Amniotic epithelial cell (primary cell): ENCODE measurements at regions not wholly inside any gene's neighbourhood (a gene's known extent, or its start where the extent isn't known, plus 50 kb on each side); places are given as distances from the start of the nearest gene placed in this dataset.
"Not testable (repeated sequence)": the region's sequence is repeated elsewhere in the genome, so short reads cannot be mapped to it uniquely, and the experiment has no call there.

Source experiments
- DNase-seq: peaks from one replicate; pipeline ENCODE4 v3.0.0-alpha.2; 2010; ENCODE audit warnings: low read depth

DNA sequence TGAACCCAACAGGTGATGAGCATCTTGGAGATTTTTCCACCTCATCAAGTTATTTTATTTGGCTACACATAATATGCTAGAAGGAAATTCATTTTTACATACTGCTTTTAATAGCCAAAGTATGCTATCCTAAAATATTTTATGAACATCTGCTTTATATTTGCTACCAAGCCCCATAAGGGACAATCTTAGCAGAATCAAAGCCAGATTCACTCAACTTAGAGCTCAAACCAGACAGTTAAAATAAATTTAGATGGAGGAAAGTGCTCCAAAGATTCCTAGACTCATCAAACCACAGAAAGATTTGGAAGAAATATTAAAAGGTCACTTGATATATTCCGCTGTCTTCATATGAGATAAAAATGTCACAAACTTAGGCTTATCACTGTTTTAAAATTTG lies 637.1 kb upstream of the CCNG1 start:
- DNase-seq = no peak

DNA sequence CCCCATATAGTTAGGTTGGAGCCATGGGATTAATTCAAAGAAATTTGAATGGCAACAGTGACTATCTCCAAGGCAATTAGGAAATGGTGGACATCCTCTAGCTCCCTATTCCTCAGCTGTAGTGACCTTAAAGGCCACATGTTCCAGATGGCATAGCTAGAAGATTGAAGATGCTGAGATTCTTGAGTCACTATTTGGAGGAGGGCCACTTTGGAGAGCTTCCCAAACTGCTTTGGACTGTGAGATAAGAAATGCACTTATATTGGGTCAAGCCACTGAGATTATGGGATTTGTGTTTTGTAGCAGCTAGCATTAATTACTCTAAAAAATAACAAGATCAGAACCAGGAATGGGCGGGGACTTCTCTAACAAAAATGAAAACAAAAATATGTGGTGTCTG lies 636.2 kb upstream of the CCNG1 start:
- no peak for DNase-seq

DNA sequence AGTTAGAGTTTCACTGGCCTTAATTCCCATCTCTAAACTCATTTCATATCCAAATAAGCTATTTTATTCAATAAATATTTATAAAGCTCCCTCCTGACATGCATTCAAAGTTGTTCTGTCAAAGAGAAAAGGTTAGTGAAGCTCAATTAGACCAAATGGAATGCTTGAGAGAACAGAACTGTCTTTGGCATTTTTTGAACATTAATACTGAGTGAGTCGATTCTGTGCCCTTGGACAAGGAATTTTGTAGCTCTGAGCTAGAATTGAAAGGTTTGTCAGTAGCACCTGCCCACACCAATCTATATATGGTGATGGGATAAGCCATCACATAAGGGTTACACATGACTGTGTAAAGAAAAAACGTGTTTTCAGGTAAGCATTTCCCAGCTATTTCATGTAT lies 631.2 kb upstream of the CCNG1 start:
- no peak for DNase-seq

DNA sequence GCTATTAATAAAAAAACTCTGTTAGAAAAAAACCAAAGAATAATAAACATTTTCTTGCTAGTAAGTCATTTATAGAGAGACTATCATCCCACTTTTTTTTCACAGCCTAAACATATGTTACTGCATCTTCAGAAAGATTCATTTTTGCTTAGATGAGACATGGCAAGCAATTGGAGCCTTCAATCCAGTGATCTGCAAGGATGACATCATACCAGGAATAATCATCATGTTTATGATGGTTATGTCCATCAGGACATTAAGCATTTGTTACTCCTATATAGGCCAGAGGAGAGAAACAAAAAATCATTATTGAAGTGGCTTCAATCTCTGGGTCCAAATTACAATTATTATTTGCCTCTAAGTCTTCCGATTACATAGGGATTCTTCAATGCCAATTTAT lies 626.3 kb upstream of the CCNG1 start:
- DNase-seq = no peak

DNA sequence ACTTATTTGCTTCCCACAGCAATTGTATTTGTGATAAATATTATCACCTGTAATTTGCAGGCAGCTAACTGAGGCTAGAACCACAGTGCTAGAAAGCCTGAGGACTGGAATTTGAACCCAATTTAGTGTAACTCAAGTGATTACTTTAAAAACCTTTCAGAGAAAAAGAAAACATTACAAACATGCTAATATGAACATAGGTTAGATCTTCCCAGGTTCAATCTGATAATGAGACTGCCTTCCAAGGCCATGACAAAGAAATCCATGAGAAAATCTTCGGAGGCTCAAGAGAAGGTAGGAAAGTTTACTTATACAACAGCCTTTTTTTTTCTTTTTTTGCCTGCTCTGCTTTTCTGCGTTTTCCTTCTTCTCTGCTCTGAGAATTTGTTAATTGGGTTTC lies 620.6 kb upstream of the CCNG1 start:
- DNase-seq = no peak

DNA sequence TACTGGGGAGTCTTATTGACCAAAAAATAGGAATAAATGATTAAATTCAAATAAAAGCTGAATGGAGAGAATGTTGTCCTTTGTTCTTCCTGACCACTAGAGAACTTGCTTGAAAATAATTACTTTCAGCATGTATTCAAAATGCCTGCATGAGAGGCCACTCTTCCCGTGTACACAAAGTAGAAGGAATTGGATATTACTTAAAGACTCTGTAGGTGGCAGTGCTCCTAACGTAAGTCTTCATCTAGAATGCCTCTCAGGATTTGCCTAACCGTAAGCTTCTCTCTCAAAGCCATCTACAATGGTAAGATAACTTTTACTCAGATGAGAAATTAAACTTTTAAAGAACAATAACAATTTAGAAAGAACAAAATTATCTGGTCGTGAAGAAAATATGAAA lies 620.0 kb upstream of the CCNG1 start:
- DNase-seq = no peak

DNA sequence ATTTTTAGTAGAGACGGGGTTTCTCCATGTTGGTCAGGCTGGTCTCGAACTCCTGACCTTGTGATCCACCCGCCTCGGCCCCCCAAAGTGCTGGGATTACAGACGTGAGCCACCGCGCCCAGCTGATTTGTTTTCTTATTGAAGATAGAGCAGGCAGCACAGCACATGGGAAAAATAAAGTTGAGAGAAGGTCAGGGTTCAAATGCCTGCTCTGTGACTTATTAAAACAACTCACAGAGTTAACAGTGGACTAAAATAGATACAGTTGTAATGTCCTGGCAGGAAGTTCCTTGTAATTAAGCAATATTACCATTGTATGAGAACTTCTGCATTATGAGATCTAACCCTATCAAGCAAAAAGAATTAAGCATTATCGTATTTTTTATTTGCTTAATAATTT lies 615.7 kb upstream of the CCNG1 start:
- DNase-seq = not testable (repeated sequence)

DNA sequence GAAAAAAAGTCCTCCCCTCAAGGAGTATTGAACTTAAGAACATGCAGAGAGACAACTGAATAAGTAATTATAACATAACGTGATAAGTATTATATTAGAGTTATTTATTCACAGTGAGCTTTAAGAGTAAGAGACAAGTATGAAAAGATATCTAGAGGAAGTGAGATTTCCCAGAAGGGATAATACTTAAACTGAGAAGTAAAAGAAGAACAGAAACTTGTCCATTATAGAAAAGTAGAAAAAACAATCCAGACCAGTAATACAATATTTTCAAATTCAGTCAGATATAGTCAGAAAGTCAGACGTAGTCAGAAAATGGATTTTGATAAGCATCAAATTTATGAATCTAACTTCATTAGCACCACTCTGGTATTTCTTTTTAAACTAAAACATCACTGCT lies 613.0 kb upstream of the CCNG1 start:
- DNase-seq = no peak

DNA sequence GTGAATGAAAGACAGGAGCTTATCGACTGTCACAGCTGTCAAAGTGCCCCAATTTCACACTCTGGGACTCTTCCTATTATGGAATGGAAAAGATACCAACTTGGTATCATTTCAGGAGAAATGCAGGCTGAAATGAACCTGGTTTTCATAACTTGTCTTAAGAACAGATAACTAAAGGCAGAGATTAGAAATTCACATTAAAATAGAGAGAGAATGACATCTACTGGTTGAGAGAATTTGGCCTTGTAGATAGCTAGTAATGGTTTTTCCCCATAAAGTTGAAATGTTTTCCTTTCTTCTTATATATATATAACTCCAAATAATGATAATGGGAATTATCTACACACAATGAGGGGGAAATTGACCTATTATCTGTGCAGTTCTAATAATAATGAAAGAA lies 600.2 kb upstream of the CCNG1 start:
- DNase-seq = no peak

DNA sequence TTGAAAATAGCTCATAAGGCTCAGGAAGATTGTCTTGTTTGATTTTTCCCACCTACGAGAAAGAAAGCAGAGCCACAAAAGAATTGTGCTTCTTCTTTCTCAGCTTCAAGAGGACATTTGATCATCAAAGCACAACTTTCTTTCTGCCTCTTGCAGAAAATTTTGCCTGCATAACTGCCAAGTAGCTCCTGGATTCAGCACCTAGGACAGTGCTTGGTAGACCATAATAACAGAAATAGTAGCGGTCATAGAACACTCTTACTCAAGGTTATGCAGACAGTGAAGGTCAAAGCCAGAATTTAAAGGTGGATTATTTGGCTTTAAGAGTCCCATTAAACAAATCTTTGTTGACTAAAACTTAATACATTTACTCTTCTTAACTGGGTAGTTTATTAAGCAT lies 594.7 kb upstream of the CCNG1 start:
- DNase-seq = no peak

DNA sequence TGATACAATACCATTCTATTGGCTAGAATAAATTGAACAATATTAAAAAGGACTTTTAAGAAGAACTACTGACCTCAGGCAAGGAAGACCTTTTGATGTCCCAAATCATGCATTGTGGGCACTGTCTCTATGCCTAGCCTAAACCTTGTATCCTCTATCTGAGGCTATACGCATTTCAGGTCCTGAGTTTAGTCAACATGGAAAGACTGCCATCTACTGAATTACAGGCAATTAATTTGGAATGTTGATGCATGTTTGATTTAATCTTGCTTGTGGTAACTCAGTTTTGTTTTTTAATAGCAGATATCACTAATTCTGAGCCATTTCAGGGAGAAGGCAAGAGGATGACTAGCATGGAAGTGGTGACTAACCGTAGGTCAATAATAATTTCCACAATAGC lies 585.3 kb upstream of the CCNG1 start:
- DNase-seq = no peak

DNA sequence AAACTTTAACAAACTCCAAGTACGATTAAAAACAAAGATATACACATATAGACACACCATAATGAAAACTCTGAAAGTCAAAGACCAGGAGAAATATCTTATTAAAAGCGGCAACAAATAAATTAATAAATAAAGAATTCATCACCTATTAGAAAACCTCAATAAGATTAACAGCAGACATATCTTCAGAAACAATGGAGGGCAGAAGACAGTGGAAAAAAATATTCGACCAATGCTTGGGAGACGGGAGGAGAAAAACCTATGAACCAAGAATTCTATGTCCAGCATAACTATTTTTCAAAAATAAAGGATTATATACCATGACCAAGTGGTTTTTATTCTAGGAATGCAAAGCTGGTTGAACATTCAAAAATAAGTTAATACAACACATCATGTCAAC lies 578.6 kb upstream of the CCNG1 start:
- DNase-seq = no peak

DNA sequence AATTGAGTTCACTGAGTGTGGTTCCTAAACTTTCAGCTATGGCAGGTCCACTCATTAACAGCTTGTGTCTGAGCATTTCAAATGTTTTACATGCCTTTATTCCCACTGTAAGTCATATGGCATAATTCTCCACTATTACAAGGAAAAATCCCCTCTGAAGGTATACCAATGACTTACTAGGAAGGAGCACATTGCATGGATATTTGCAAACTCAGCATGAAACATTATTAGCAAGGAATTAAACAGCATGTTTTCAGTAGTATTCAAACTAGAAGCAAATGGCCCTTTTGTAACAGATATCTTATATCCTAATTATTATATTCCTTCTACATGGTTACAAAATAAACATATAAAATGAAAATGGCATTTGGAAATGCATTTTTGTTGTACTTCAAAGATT lies 566.4 kb upstream of the CCNG1 start:
- no peak for DNase-seq

DNA sequence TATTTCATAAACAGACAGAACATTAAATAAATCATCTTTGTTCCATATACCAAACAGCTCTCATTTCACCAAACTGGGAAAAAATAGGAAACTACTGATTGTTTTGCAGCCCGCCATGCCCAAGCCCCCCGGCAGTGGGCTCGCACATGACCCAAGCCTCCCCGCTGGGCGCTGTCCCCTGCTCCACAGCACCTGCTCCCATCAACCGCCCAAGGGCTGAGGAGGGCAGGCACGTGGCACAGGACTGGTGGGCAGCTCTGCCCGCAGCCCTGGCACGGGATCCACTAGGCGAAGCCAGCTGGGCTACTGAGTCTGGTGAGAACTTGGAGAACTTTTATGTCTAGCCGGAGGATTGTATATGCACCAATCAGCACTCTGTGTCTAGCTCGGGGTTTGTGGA lies 554.8 kb upstream of the CCNG1 start:
- DNase-seq = no peak

DNA sequence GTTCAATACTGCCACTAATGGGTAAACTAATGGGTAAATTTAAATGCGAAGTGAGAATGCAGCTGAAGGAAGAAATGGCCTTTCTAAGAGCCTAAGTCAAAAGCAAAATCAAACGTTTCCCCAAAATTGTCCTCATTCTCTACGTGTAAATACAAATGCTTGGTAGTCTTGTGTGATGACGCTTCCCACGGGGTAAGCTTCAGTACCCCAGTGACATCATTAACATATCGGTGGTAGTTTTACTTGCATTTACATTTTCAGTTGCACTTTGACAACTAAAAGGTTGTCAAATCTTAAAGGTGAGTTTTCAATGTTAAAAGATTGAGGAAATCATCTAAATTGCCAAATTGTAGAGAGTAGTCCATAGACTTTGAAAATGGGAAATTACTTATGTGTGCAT lies 550.7 kb upstream of the CCNG1 start:
- no peak for DNase-seq

DNA sequence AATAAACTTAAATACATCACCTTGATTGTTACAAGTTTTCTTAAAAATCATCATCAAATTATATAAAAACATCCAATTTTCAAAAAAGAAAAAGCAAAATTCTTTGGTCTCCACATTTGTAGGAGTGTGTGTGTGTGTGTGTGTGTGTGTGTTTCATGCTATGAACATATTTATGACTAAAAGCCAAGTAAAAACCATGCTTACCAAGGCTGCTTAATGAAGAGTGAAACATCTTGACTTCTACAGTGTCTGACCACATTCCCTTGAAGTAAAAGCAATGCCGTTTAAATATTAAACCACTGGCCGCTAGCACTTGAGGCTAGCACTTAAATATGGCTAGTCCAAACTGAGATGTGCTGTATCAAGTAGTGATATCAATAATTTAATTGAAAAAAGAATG lies 549.1 kb upstream of the CCNG1 start:
- DNase-seq = no peak

DNA sequence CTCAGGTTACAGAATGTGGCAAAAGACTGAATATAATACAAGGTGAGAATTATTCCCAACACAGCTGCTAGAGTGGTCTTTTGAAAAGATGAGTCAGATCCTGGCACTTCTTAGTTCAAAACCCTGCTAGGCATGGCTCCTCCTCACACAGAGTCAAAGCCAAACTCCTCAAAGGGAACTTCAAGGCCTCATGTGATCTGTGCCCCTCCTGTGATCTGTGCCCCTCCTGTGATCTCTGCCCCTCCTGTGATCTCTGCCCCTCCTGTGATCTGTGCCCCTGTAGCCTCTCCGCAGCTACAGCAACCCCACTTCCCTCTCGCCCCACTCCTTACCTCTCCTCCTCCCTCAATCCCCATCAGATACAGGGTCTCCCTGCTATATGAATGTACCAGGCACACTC lies 525.5 kb upstream of the CCNG1 start:
- no peak for DNase-seq

DNA sequence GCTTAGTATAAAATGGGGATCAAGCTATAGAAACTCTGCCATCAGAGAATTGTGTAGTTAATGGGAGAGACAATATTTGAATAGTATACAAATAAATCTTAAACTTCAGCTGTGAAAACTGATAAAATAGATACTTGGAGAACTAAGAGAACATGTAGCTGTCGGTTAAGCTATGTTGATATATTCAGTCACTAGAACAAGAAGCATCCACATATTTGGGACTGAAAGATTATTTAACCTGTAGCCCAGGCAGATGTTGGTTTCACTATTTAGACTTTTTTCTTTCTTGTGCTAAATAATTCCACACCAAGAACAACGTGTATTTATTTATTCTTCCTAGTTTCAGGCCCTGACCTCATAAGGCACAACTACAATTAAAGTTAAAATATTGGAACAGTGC lies 521.0 kb upstream of the CCNG1 start:
- DNase-seq = no peak

DNA sequence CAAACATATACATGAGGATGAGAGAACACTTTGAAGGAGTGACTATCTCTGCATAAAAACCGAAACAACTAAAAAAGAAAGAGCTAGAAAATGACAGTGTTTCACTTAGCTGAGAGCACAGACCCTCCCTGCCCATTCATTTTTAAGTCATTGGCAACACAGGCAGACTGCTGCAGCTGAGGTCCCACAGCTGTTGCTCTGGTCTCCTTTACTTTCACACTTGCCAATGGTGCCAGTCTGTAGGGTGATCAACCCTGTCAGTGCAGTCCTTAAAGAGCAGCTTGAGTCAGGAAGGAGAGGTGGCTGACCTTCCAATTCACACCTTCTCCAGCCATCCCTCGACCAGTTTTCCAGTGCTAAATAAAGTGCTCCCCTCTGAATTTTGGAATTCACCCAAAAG lies 508.3 kb upstream of the CCNG1 start:
- no peak for DNase-seq

DNA sequence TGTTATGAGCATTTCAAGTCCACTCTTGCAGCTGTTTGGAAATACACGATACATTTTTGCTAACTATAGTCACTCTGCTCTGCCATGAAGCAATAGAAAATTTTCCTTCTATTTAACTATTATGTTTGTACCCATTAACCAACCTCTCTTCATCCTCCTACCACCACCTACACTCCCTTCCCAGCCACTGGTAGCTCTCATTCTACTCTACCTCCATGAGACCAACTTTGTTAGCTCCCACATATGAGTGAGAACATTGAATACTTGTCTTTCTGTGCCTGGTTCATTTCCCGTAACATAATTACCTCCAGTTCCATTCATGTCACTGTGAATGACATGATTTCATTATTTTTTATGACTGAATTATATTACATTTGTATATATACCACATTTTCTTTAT lies 505.9 kb upstream of the CCNG1 start:
- no peak for DNase-seq

DNA sequence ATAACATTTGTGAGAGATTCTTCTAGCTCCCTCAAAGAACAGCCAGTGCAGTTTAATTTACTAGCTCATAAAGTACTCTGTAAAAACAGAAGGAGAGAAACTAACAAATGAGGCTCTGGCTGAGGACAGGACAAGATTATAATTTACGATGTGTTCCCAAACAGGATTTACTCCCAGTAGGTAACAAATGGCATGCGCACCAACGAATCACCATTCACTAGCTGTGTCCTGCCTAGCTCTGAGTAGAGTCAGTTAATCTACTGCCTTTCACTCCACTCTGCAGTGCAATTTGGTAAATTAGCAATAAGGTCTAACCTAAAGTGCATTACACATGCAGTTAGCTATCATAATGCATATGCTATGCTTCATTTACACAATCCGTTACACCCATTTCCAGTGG lies 497.4 kb upstream of the CCNG1 start:
- DNase-seq = no peak

DNA sequence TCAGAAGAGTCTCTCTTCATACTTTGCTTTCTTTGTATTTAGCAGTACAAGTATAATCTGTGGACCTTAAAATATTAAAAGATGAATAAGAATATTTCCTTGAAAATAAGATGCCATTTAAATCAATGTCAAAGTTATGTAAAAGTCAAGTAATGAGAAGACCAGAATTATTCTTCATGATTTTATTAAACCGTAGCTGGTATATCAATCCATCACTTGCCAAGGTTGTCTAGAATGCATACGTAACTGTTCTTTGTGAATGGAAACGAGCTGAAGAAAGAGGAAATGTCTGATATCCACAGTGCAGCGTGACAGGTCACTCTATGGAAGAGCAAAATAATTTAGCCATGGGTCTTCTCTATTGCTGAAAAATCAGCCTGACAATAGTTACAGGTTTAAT lies 488.7 kb upstream of the CCNG1 start:
- no peak for DNase-seq

DNA sequence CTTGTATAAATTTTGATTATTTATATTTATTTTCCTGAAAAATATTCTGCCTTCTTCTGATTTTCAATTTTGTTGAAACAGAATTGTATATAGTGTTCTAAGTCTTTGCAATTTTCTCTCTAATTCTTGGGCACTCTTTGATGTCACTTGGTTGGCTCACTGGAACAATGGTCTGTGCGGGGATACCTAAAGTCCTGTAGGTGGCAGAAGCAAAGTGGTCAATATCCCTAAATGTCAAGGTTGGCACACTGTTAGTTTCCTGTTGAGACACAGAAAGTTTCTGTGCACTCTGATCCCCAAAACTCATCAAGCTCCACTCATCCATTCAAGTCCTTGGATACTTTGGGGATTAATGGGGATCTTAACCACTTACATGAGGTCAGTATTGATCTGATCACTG lies 480.8 kb upstream of the CCNG1 start:
- DNase-seq = no peak

DNA sequence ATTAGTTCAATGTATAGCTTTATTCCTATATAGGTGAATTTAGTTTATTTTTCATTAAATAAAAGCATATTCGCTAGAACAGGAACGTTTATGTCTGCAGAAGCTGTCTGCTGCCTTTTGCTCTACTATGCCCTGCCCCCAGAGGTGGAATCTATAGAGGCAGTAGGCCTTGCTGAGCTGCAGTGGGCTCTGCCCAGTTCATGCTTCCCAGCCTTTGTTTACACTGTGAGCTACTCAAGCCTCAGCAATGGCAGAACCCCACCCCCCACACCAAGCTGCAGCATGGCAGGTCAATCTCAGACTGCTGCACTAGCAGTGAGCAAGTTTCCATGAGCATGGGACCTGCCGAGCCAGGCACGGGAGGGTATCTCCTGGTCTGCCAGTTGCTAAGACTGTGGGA lies 473.3 kb upstream of the CCNG1 start:
- not testable (repeated sequence) for DNase-seq

DNA sequence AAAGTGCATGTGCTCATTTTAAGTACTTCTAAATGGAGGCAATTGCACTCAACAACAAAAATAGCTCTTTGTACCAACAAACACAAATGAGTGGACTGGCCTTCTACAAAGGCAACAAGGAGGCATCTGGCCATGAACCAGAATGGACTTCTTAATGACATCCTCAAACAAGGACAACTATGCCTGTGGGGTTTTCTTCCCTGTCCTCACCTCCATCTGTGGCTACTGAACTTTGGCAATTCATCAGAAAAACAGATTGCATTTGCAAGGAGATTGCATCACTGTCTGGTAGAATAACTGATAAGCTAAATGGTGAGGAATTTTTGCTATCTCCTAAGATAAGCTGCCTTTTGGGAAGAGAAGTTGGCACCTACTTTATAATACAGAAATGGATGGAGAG lies 447.3 kb upstream of the CCNG1 start:
- DNase-seq = no peak
